BLaER1 treated with 17β-estradiol and CSF1 and Interleukin-3, amounts not matched to agents 10 nM and 100 nM (cell line): ENCODE measurements at regions not wholly inside any gene's neighbourhood (a gene's known extent, or its start where the extent isn't known, plus 50 kb on each side); places are given as distances from the start of the nearest gene placed in this dataset.

Experiments
- H3K27ac ChIP-seq, 11 experiments: shearing (Covaris generic); formaldehyde crosslinking; 2 replicates each; pipeline ENCODE4 v1.8.1; 2022
- H3K27me3 ChIP-seq, 11 experiments: shearing (Covaris generic); formaldehyde crosslinking; 2 replicates each; pipeline ENCODE4 v1.8.1; 2022
- H3K36me3 ChIP-seq, 11 experiments: shearing (Covaris generic); formaldehyde crosslinking; 2 replicates each; pipeline ENCODE4 v1.8.1; 2022
- H3K4me1 ChIP-seq, 10 experiments: shearing (Covaris generic); formaldehyde crosslinking; 2 replicates each; pipeline ENCODE4 v1.8.1; 2022
- H3K4me2 ChIP-seq, 11 experiments: shearing (Covaris generic); formaldehyde crosslinking; 2 replicates each; pipeline ENCODE4 v1.8.1; 2022
- H3K4me3 ChIP-seq, 10 experiments: shearing (Covaris generic); formaldehyde crosslinking; 2 replicates each; pipeline ENCODE4 v1.8.1; 2022
- H3K9ac ChIP-seq, 11 experiments: shearing (Covaris generic); formaldehyde crosslinking; 2 replicates each; pipeline ENCODE4 v1.8.1; 2022
- H3K9me3 ChIP-seq, 11 experiments: shearing (Covaris generic); formaldehyde crosslinking; replicated peaks in 1 of 11; 2 replicates each; pipeline ENCODE4 v1.8.1; 2022
- H4K20me1 ChIP-seq, 11 experiments: shearing (Covaris generic); formaldehyde crosslinking; 2 replicates each; pipeline ENCODE4 v1.8.1; 2022
- Cebpa-rat ChIP-seq, 11 experiments: shearing (Covaris generic); IDR thresholded peaks; 2 replicates each; pipeline ENCODE4 v1.8.1; 2022

DNA sequence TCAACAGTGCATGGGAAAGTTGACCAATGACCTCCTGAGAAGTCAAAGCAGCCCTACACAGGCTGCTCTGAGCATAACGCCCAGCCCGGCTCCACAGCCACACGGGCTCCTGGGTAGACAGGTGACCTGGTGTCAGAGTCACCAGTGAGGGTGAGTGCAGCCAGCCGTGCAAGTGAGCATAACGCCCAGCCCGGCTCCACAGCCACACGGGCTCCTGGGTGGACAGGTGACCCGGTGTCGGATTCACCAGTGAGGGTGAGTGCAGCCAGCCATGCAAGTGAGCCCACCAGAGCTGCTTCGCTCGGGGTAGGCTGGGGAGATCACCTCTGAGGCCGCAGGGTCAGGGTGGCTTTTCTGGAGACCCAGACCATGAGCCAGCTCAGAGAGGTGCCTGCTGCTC is 94.3 kb upstream of the TMEM18 start:
- Histone ChIP-seq H3K9ac (no peak overlapping the region), H3K27me3 (no peaks in the 10 kb centered on the region), H3K36me3 (no peaks in the 10 kb centered on the region), H3K9me3 (peaks cover 10 to 23% (median 16%) of the 10 kb centered on the region in 11 experiments), H3K4me1 (peaks cover 5 to 19% (median 15%) of the 10 kb centered on the region in 10 experiments; a peak in 18 of 20 replicates), H3K4me3 (no peak overlapping the region), H4K20me1 (no peaks in the 10 kb centered on the region), H3K27ac (no peak overlapping the region), H3K4me2 (no peak overlapping the region)
- no peak for TF ChIP-seq Cebpa-rat (IDR thresholded peaks at IDR 0.05)

- Histone ChIP-seq H3K27me3 (no peaks in the 10 kb centered on the region), H3K27ac (no peak overlapping the region), H3K4me2 (peak overlapping the region in 9 of 11 experiments; percentile 6 to 70 (median 52); a peak in 12 of 22 replicates), H3K36me3 (no peaks in the 10 kb centered on the region), H3K9ac (no peak overlapping the region), H3K4me3 (no peak overlapping the region), H4K20me1 (no peaks in the 10 kb centered on the region), H3K4me1 (peaks cover 5 to 19% (median 15%) of the 10 kb centered on the region in 10 experiments; a peak in 18 of 20 replicates), H3K9me3 (peaks cover 10 to 23% (median 16%) of the 10 kb centered on the region in 11 experiments)
- no peak for TF ChIP-seq Cebpa-rat (IDR thresholded peaks at IDR 0.05)
These were observed 93.6 kb upstream of the TMEM18 start for GRCh38 chr2:770776-771175.

- peaks cover 5 to 19% (median 17%) of the 10 kb centered on the region in 10 experiments; a peak in 19 of 20 replicates for H3K4me1 ChIP-seq
- TF ChIP-seq Cebpa-rat (IDR thresholded peaks at IDR 0.05), result no peak
- peak overlapping the region in 6 of 11 experiments; percentile 2 to 40 (median 24); a peak in 5 of 22 replicates for H3K27ac ChIP-seq
- H3K4me2 ChIP-seq, result peak overlapping the region; percentile 16 to 70 (median 50); a peak in 20 of 22 replicates
- no peak overlapping the region for H3K4me3 ChIP-seq
- H4K20me1 ChIP-seq, result no peaks in the 10 kb centered on the region
- H3K9ac ChIP-seq, result no peak overlapping the region
- H3K36me3 ChIP-seq, result no peaks in the 10 kb centered on the region
- H3K27me3 ChIP-seq, result no peaks in the 10 kb centered on the region
- peaks cover 10 to 23% (median 16%) of the 10 kb centered on the region in 11 experiments for H3K9me3 ChIP-seq
These were observed 92.6 kb upstream of the TMEM18 start for GRCh38 chr2:769771-770170.

- Histone ChIP-seq H3K27me3 (no peaks in the 10 kb centered on the region), H3K9me3 (peaks cover 10 to 23% (median 16%) of the 10 kb centered on the region in 11 experiments), H3K4me1 (peaks cover 5 to 24% (median 19%) of the 10 kb centered on the region in 10 experiments), H3K27ac (no peak overlapping the region), H4K20me1 (no peaks in the 10 kb centered on the region), H3K4me3 (no peak overlapping the region), H3K36me3 (no peaks in the 10 kb centered on the region), H3K9ac (no peak overlapping the region), H3K4me2 (no peak overlapping the region)
- no peak for TF ChIP-seq Cebpa-rat (IDR thresholded peaks at IDR 0.05)
These were observed 91.2 kb upstream of the TMEM18 start for GRCh38 chr2:768451-768850.

DNA sequence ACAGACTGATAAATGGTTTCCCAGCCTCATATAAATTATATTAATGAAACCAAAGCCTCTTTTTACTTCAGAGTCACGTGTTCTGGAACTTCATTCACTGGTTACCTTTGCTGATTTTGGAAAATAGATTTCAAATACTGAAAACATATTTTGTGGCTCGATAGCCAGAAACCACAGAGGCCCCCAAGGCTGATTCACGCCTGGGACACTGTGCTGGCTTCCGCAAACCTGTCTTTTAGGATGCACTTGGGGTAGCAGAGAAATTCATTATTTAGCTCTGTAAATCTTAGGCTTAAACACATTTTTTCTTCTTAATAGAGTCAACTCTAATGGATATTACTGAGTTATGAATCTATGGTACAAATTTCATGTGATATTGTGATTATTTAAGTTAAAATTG is 90.7 kb upstream of the TMEM18 start:
- Histone ChIP-seq H3K4me1 (peaks cover 7 to 28% (median 19%) of the 10 kb centered on the region in 10 experiments), H3K9me3 (peaks cover 10 to 23% (median 16%) of the 10 kb centered on the region in 11 experiments), H3K4me2 (no peak overlapping the region), H3K27ac (no peak overlapping the region), H3K4me3 (no peak overlapping the region), H3K36me3 (no peaks in the 10 kb centered on the region), H3K9ac (no peak overlapping the region), H3K27me3 (no peaks in the 10 kb centered on the region), H4K20me1 (no peaks in the 10 kb centered on the region)
- no peak for TF ChIP-seq Cebpa-rat (IDR thresholded peaks at IDR 0.05)

- Histone ChIP-seq H3K4me1 (peaks cover 12 to 33% (median 20%) of the 10 kb centered on the region in 10 experiments), H4K20me1 (no peaks in the 10 kb centered on the region), H3K4me2 (no peak overlapping the region), H3K27me3 (no peaks in the 10 kb centered on the region), H3K27ac (no peak overlapping the region), H3K9me3 (peaks cover 10 to 23% (median 16%) of the 10 kb centered on the region in 11 experiments), H3K9ac (no peak overlapping the region), H3K4me3 (no peak overlapping the region), H3K36me3 (no peaks in the 10 kb centered on the region)
- TF ChIP-seq Cebpa-rat (IDR thresholded peaks at IDR 0.05), result no peak
These were observed 90.2 kb upstream of the TMEM18 start for GRCh38 chr2:767440-767839.

- Histone ChIP-seq H4K20me1 (no peaks in the 10 kb centered on the region), H3K9me3 (peaks cover 10 to 23% (median 16%) of the 10 kb centered on the region in 11 experiments), H3K27ac (no peak overlapping the region), H3K4me1 (peaks cover 15 to 38% (median 21%) of the 10 kb centered on the region in 10 experiments), H3K36me3 (no peaks in the 10 kb centered on the region), H3K9ac (no peak overlapping the region), H3K4me2 (no peak overlapping the region), H3K4me3 (no peak overlapping the region), H3K27me3 (no peaks in the 10 kb centered on the region)
- TF ChIP-seq Cebpa-rat (IDR thresholded peaks at IDR 0.05), result no peak
These were observed 89.0 kb upstream of the TMEM18 start for GRCh38 chr2:766255-766654.

DNA sequence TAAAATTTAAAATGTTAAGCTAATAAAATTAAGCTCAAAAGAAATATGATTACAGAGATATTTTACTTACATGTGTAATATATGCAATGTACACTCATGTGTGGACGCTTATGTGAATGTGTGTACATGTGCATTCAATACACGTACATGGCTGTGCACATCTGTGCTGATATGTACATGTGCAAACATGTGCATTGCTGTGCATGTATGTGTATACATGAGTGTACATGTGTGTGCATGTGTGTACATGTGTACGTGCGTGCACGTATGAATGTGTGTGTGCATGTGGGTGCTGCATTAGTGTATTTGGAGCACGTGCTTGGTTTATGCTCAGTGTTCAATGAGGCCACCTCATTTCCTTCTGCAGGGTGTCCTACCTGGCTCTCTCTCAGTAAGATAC is 88.2 kb upstream of the TMEM18 start:
- Histone ChIP-seq H3K27me3 (no peaks in the 10 kb centered on the region), H3K36me3 (no peaks in the 10 kb centered on the region), H3K9me3 (peaks cover 10 to 23% (median 16%) of the 10 kb centered on the region in 11 experiments), H3K9ac (no peak overlapping the region), H4K20me1 (no peaks in the 10 kb centered on the region), H3K4me3 (no peak overlapping the region), H3K4me2 (no peak overlapping the region), H3K27ac (no peak overlapping the region), H3K4me1 (peaks cover 10 to 35% (median 18%) of the 10 kb centered on the region in 10 experiments)
- no peak for TF ChIP-seq Cebpa-rat (IDR thresholded peaks at IDR 0.05)

DNA sequence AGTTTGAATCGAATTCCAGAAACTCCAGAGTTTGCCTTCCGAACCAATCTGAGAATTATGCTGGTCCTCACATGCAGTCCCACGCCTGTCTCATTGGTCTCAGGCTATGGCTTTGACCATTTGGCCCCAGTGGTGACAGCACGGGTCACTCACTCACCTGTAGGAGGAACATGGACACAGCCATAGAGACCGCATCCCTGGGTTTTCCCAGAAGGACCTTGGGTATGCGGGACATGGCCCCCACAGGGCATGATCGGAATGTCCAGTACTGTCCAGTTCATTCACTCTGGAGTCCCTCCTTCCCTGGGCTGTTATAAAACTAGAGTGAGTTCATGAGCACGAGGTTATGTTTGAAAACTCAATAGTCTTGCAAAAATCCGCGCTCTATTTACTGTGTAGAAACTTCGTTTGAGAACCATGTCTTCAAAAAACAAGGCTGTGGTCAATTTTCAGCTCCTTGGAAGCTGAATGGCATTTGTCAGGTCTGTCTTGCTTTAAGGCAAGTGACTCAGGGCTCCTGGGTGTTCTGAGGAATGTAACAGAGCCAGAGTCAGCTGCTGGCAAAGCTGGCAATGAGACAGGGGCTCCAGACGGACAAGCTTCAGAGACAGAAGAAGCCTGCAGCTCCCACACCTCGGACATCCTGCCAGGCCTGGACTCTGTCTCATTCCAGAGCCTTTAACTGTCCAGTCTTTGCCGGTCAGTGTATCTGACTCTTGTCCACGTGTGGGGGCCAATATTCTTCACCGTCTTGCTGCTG is 86.7 kb upstream of the TMEM18 start:
- Histone ChIP-seq H3K27ac (no peak overlapping the region), H3K4me3 (no peak overlapping the region), H3K27me3 (no peaks in the 10 kb centered on the region), H3K9ac (no peak overlapping the region), H3K4me2 (peak overlapping the region in 3 of 11 experiments; percentile 1 to 31 (median 2); a peak in 2 of 22 replicates), H3K4me1 (peaks cover 0 to 27% (median 11%) of the 10 kb centered on the region in 10 experiments; a peak in 13 of 20 replicates), H4K20me1 (no peaks in the 10 kb centered on the region), H3K36me3 (no peaks in the 10 kb centered on the region), H3K9me3 (peaks cover 7 to 16% (median 10%) of the 10 kb centered on the region in 11 experiments)
- no peak for TF ChIP-seq Cebpa-rat (IDR thresholded peaks at IDR 0.05)
